DOHH2 (cell line): ENCODE measurements at regions not wholly inside any gene's neighbourhood (a gene's known extent, or its start where the extent isn't known, plus 50 kb on each side); places are given as distances from the start of the nearest gene placed in this dataset.

Experiments
- H3F3A ChIP-seq: fragments of 200-600 bp; sonication (generic), shearing (Covaris generic); 2 replicates; pipeline ENCODE4 v1.6.0; 2016; ENCODE audit warnings: antibody characterized with exemption, mild to moderate bottlenecking; ENCODE audit not compliant: control insufficient read depth, insufficient read depth
- H3K27ac ChIP-seq: fragments of 200-600 bp; sonication (generic); 2 replicates; pipeline ENCODE4 v1.5.1; 2014; ENCODE audit warnings: low read depth, mild to moderate bottlenecking, low read length, moderate library complexity
- H3K27me3 ChIP-seq: fragments of 200-600 bp; sonication (generic); 2 replicates; pipeline ENCODE4 v1.6.1; 2014; ENCODE audit warnings: mild to moderate bottlenecking, low read length, mixed read lengths; ENCODE audit not compliant: control insufficient read depth
- H3K36me3 ChIP-seq: fragments of 200-600 bp; sonication (generic); 2 replicates; pipeline ENCODE4 v1.6.1; 2014; ENCODE audit warnings: mild to moderate bottlenecking, low read length, moderate library complexity, mixed read lengths; ENCODE audit not compliant: control insufficient read depth
- H3K4me1 ChIP-seq: fragments of 200-600 bp; sonication (generic); 2 replicates; pipeline ENCODE4 v1.6.1; 2014; ENCODE audit warnings: mild to moderate bottlenecking, low read length, mixed read lengths; ENCODE audit not compliant: control insufficient read depth
- H3K4me2 ChIP-seq: fragments of 200-600 bp; sonication (generic); 2 replicates; pipeline ENCODE4 v1.6.0; 2014; ENCODE audit warnings: mild to moderate bottlenecking, low read length, moderate library complexity
- H3K4me3 ChIP-seq: fragments of 200-600 bp; sonication (generic); 2 replicates; pipeline ENCODE4 v1.5.1; 2014; ENCODE audit warnings: mild to moderate bottlenecking, low read length, mixed read lengths
- H3K79me2 ChIP-seq: fragments of 200-600 bp; sonication (generic); 2 replicates; pipeline ENCODE4 v1.6.1; 2014; ENCODE audit warnings: mild to moderate bottlenecking, low read length, mixed read lengths; ENCODE audit not compliant: control insufficient read depth
- H3K9me2 ChIP-seq: fragments of 200-600 bp; sonication (generic); replicated peaks from 2 replicates; pipeline ENCODE4 v1.6.1; 2014; ENCODE audit warnings: mild to moderate bottlenecking, low read length, mixed read lengths; ENCODE audit not compliant: control insufficient read depth
- H3K9me3 ChIP-seq: fragments of 200-600 bp; sonication (generic); 2 replicates; pipeline ENCODE4 v1.6.1; 2014; ENCODE audit warnings: antibody characterized with exemption, low read length, mixed read lengths; ENCODE audit not compliant: control insufficient read depth, insufficient read depth
- H4K20me1 ChIP-seq: fragments of 200-600 bp; sonication (generic); 2 replicates; pipeline ENCODE4 v1.6.0; 2014; ENCODE audit warnings: low read depth, mild to moderate bottlenecking, antibody characterized with exemption, low read length, moderate library complexity; ENCODE audit not compliant: control insufficient read depth, insufficient read depth
- EZH2phosphoT487 ChIP-seq: fragments of 200-600 bp; sonication (generic); IDR thresholded peaks from 2 replicates; pipeline ENCODE4 v1.6.1; 2017; ENCODE audit warnings: borderline replicate concordance, mild to moderate bottlenecking, antibody characterized with exemption, low read length, moderate library complexity, mixed read lengths
- TF ChIP-seq, protein P1 (sequence below): fragments of 200-600 bp; sonication (generic); IDR thresholded peaks from one replicate; pipeline ENCODE4 v1.5.1; 2014; ENCODE audit warnings: antibody characterized with exemption, mild to moderate bottlenecking, low read depth, low read length; ENCODE audit not compliant: poor library complexity, severe bottlenecking

DNA sequence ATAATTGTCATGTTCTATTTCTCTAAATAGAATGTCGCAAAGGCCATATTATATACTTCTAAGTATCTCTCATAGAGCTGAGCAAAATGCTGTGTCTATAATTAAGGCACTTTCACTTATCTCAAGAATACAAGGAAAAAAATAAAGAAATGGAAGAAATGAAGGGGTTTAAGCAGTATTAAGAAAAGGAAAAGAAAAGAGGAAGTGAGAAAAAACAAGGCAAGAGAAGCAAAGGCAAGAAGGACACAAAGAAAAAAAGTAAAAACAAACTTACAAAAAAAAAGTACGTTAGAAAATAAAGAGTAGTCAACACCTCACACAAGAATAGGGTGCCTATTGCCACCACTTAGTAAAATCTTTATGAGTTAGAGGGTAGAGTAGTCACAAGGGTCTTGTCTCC lies 506.2 kb downstream of the GABRG2 start:
- Histone ChIP-seq H3K9me2 (no peaks in the 10 kb centered on the region), H3K79me2 (no peaks in the 10 kb centered on the region), H3K9me3 (no peaks in the 10 kb centered on the region), H3K27ac (no peak overlapping the region), H3K4me3 (no peak overlapping the region), H3K4me1 (peaks cover 7% of the 10 kb centered on the region), H3K4me2 (no peak overlapping the region), H4K20me1 (no peaks in the 10 kb centered on the region), H3K27me3 (no peaks in the 10 kb centered on the region), H3K36me3 (no peaks in the 10 kb centered on the region), H3F3A (no peaks in the 10 kb centered on the region)
- TF ChIP-seq, protein P1, sequence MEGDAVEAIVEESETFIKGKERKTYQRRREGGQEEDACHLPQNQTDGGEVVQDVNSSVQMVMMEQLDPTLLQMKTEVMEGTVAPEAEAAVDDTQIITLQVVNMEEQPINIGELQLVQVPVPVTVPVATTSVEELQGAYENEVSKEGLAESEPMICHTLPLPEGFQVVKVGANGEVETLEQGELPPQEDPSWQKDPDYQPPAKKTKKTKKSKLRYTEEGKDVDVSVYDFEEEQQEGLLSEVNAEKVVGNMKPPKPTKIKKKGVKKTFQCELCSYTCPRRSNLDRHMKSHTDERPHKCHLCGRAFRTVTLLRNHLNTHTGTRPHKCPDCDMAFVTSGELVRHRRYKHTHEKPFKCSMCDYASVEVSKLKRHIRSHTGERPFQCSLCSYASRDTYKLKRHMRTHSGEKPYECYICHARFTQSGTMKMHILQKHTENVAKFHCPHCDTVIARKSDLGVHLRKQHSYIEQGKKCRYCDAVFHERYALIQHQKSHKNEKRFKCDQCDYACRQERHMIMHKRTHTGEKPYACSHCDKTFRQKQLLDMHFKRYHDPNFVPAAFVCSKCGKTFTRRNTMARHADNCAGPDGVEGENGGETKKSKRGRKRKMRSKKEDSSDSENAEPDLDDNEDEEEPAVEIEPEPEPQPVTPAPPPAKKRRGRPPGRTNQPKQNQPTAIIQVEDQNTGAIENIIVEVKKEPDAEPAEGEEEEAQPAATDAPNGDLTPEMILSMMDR, result no peak
- no peak for TF ChIP-seq EZH2phosphoT487

DNA sequence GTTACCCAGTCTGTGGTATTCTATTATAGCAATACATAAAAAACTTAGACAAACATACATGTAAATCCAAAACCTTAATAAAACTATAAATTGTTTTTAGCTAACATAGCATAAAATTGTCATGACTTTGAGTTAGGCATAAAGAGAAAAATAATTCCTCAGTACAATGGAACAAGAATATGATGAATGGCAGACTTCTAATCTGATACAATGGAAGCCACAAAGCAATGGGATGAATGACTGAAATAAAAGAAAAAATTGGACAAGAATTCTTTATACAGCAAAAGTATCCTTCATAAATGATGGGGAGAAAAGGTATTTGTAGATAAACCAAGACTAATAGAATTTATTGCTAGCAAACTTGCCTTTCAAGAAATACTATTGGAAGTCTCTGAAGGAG lies 524.2 kb downstream of the GABRG2 start:
- Histone ChIP-seq H3K27ac (no peak overlapping the region), H3K36me3 (no peaks in the 10 kb centered on the region), H3K4me2 (no peak overlapping the region), H3K9me3 (no peaks in the 10 kb centered on the region), H3K27me3 (no peaks in the 10 kb centered on the region), H3K4me3 (no peak overlapping the region), H3K9me2 (no peaks in the 10 kb centered on the region), H3F3A (no peaks in the 10 kb centered on the region), H3K4me1 (no peaks in the 10 kb centered on the region), H4K20me1 (no peaks in the 10 kb centered on the region), H3K79me2 (no peaks in the 10 kb centered on the region)
- no peak for TF ChIP-seq EZH2phosphoT487
- TF ChIP-seq, protein P1, result no peak

- Histone ChIP-seq H3K4me3 (no peak overlapping the region), H3K36me3 (no peaks in the 10 kb centered on the region), H3K79me2 (no peaks in the 10 kb centered on the region), H3K4me1 (no peaks in the 10 kb centered on the region), H4K20me1 (no peaks in the 10 kb centered on the region), H3K9me3 (no peaks in the 10 kb centered on the region), H3F3A (no peaks in the 10 kb centered on the region), H3K4me2 (no peak overlapping the region), H3K9me2 (no peaks in the 10 kb centered on the region), H3K27me3 (no peaks in the 10 kb centered on the region), H3K27ac (no peak overlapping the region)
- no peak for TF ChIP-seq EZH2phosphoT487
- TF ChIP-seq, protein P1, result peak; percentile 62
Observed at GRCh38 chr5:162593881-162594280, 526.3 kb downstream of the GABRG2 start.
